ENCODE measurements at regions not wholly inside any gene's neighbourhood (a gene's known extent, or its start where the extent isn't known, plus 50 kb on each side); places are given as distances from the start of the nearest gene placed in this dataset.
"Not testable (repeated sequence)": the region's sequence is repeated elsewhere in the genome, so short reads cannot be mapped to it uniquely, and the experiment has no call there.

- H3K4me3 Mint-ChIP-seq, result no peak overlapping the region
- H3K27ac Mint-ChIP-seq, result no peak overlapping the region
- H3K9me3 Mint-ChIP-seq, result peaks cover 18% of the 10 kb centered on the region
- intact Hi-C loops (cut with micrococcal nuclease), result no loop called here
- H3K36me3 Mint-ChIP-seq (ENCODE audit: low read depth), result no peaks in the 10 kb centered on the region
- peaks cover 5% of the 10 kb centered on the region for H3K27me3 Mint-ChIP-seq
- no peak for DNase-seq
- peaks cover 13% of the 10 kb centered on the region for H3K4me1 Mint-ChIP-seq
Observed at GRCh38 chr12:46901464-46902205, 75.8 kb upstream of the SLC38A4 start.

DNA sequence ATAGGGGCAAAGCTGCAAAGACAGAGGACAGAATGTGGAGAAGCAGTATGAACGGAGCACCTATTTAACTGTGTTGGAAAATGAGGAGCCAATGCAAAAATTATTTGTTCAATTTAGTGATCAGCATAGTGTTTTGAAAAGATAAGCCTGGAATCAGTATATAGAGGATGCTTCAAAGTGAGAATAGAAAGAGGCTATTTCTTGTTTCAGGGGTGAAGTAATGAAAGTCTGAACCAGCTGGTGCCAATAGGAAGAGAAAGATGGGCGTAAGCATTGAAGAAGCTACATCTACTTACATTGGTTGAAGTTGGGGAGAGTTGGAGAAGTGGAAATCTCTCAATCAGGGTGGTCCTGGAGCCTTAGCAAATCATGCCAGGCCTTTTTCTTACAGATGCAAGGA is 77.3 kb upstream of the SLC38A4 start:
- DNase-seq, result no peak
- Mint-ChIP-seq H3K36me3 (ENCODE audit: low read depth) (no peaks in the 10 kb centered on the region), H3K4me1 (peaks cover 9% of the 10 kb centered on the region), H3K27me3 (peaks cover 5% of the 10 kb centered on the region), H3K4me3 (no peak overlapping the region), H3K9me3 (peaks cover 5% of the 10 kb centered on the region), H3K27ac (no peak overlapping the region)
- intact Hi-C loops (cut with micrococcal nuclease), result no loop called here

DNA sequence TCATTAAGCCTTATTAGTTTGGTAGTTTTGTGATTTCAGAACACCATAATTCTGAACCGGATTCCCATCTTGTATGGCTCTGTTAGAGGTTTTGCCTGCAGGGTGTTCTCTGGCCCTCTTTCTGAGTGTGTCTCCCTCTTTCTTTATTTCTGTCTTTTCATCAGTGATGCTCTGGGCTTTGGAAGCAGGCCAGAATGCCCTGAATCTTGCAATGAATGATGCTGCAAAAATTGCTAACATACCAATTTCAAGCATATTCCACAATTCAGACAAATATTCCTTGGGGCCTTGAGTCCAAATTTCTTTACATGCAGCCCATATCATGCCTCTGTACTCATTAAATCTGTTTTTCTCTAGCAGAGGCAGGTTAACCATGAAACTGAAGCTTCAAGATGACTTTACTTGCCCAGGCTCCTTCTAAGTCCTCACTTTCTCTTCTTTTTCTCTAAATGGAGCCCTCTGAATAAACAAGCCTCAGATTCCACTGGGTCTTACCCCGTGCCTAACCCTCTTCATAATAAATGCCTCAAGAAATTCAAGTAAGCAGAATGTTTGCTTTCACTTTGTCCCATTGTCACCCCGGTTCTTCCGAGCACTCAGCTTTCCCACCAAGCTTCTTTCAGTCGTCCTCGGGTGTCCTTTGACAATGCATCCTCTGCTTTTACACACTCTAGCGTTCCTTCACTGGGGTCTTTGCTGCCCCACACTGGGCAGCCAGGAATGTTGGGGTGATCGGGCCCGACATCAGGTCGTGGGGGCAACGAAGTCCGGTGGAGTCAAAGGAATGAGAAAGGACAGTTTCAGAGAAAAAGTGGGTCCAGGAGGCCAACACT is 78.8 kb upstream of the SLC38A4 start:
- no peak overlapping the region for H3K4me3 Mint-ChIP-seq
- H3K36me3 Mint-ChIP-seq (ENCODE audit: low read depth), result no peaks in the 10 kb centered on the region
- H3K9me3 Mint-ChIP-seq, result peaks cover 5% of the 10 kb centered on the region
- H3K4me1 Mint-ChIP-seq, result peaks cover 3% of the 10 kb centered on the region
- no peak for DNase-seq
- no peak overlapping the region for H3K27ac Mint-ChIP-seq
- intact Hi-C loops (cut with micrococcal nuclease), result no loop called here
- peaks cover 5% of the 10 kb centered on the region for H3K27me3 Mint-ChIP-seq

GRCh38 chr12:46905239-46905627 is 79.4 kb upstream of the SLC38A4 start:
- H3K4me1 Mint-ChIP-seq; H3K4me3 Mint-ChIP-seq; H3K36me3 Mint-ChIP-seq (ENCODE audit: low read depth); H3K9me3 Mint-ChIP-seq; intact Hi-C loops (cut with micrococcal nuclease); H3K27ac Mint-ChIP-seq; DNase-seq; H3K27me3 Mint-ChIP-seq: not testable (repeated sequence)

- Mint-ChIP-seq H3K27me3 (peaks cover 17% of the 10 kb centered on the region), H3K9me3 (peaks cover 18% of the 10 kb centered on the region), H3K4me1 (no peaks in the 10 kb centered on the region), H3K27ac (no peak overlapping the region), H3K4me3 (no peak overlapping the region), H3K36me3 (ENCODE audit: low read depth) (no peaks in the 10 kb centered on the region)
- intact Hi-C loops (cut with micrococcal nuclease), result no loop called here
- no peak for DNase-seq
Observed at GRCh38 chr12:46907791-46908190, 82.0 kb upstream of the SLC38A4 start.

GRCh38 chr12:46908236-46908935 is 82.6 kb upstream of the SLC38A4 start:
- no peaks in the 10 kb centered on the region for H3K4me1 Mint-ChIP-seq
- no peaks in the 10 kb centered on the region for H3K36me3 Mint-ChIP-seq (ENCODE audit: low read depth)
- H3K9me3 Mint-ChIP-seq, result peaks cover 18% of the 10 kb centered on the region
- H3K27me3 Mint-ChIP-seq, result peaks cover 17% of the 10 kb centered on the region
- no peak for DNase-seq
- intact Hi-C loops (cut with micrococcal nuclease), result no loop called here
- no peak overlapping the region for H3K27ac Mint-ChIP-seq
- no peak overlapping the region for H3K4me3 Mint-ChIP-seq

- Mint-ChIP-seq H3K9me3 (peaks cover 18% of the 10 kb centered on the region), H3K4me3 (no peak overlapping the region), H3K27me3 (peaks cover 20% of the 10 kb centered on the region), H3K36me3 (ENCODE audit: low read depth) (no peaks in the 10 kb centered on the region), H3K27ac (no peak overlapping the region), H3K4me1 (no peaks in the 10 kb centered on the region)
- intact Hi-C loops (cut with micrococcal nuclease), result no loop called here
- no peak for DNase-seq
Observed at GRCh38 chr12:46908936-46909635, 83.3 kb upstream of the SLC38A4 start.

- peaks cover 18% of the 10 kb centered on the region for H3K9me3 Mint-ChIP-seq
- no peak for DNase-seq
- intact Hi-C loops (cut with micrococcal nuclease), result no loop called here
Observed at GRCh38 chr12:46910830-46911229, 85.0 kb upstream of the SLC38A4 start.

DNA sequence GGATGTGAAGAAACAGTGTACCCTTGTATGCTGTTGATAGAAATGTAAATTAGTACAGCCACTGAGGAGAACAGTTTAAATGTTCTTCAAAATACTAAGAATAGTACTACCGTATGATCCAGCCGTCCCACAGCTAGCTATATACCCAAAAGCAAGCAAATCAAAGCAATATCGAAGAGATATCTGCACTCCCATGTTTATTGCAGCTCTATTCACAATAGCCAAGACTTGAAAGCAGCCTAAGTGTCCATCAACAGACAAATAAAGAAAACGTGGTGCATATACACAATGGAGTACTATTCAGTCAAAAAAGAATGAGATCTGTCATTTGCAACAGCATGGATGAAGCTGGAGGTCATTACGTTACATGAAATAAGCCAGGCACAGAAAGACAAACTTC is 88.5 kb upstream of the SLC38A4 start:
- Mint-ChIP-seq H3K27ac (no peak overlapping the region), H3K36me3 (ENCODE audit: low read depth) (no peaks in the 10 kb centered on the region), H3K27me3 (peaks cover 19% of the 10 kb centered on the region), H3K4me1 (no peaks in the 10 kb centered on the region), H3K4me3 (no peak overlapping the region), H3K9me3 (peaks cover 18% of the 10 kb centered on the region)
- intact Hi-C loops (cut with micrococcal nuclease), result no loop called here
- DNase-seq, result no peak

More at GRCh38 chr12:46910830-46911229, 85.0 kb upstream of the SLC38A4 start:
- Mint-ChIP-seq H3K4me3 (no peak overlapping the region), H3K27me3 (peaks cover 21% of the 10 kb centered on the region), H3K4me1 (no peaks in the 10 kb centered on the region), H3K36me3 (ENCODE audit: low read depth) (no peaks in the 10 kb centered on the region), H3K27ac (no peak overlapping the region)

DNA sequence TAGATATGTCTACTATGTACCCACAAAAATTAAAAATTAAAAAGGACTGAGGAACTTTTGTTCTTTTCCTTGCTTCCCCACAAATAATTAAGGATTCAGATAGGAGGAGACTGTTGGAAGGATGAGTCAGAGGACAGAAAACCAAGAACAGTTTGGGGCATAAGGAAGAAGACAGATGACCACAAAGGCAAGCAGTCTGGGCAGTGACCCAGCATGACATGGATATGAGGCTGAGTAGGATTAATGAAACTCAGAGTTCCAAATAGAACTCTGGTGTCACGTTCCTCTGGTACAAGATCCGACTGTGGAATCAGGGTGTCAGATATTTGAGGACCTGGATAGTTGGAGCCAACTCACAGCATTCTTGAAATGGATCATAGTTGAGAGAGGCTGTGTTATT is 89.3 kb upstream of the SLC38A4 start:
- intact Hi-C loops (cut with micrococcal nuclease), result no loop called here
- no peak for DNase-seq
- H3K27ac Mint-ChIP-seq, result no peak overlapping the region
- peaks cover 19% of the 10 kb centered on the region for H3K27me3 Mint-ChIP-seq
- no peak overlapping the region for H3K4me3 Mint-ChIP-seq
- peaks cover 18% of the 10 kb centered on the region for H3K9me3 Mint-ChIP-seq
- H3K4me1 Mint-ChIP-seq, result no peaks in the 10 kb centered on the region
- H3K36me3 Mint-ChIP-seq (ENCODE audit: low read depth), result no peaks in the 10 kb centered on the region

GRCh38 chr12:46915836-46916235 is 90.0 kb upstream of the SLC38A4 start:
- Mint-ChIP-seq H3K27me3 (peaks cover 17% of the 10 kb centered on the region), H3K4me3 (no peak overlapping the region), H3K27ac (no peak overlapping the region), H3K4me1 (no peaks in the 10 kb centered on the region), H3K36me3 (ENCODE audit: low read depth) (no peaks in the 10 kb centered on the region), H3K9me3 (peaks cover 14% of the 10 kb centered on the region)
- DNase-seq, result no peak
- intact Hi-C loops (cut with micrococcal nuclease), result no loop called here

DNA sequence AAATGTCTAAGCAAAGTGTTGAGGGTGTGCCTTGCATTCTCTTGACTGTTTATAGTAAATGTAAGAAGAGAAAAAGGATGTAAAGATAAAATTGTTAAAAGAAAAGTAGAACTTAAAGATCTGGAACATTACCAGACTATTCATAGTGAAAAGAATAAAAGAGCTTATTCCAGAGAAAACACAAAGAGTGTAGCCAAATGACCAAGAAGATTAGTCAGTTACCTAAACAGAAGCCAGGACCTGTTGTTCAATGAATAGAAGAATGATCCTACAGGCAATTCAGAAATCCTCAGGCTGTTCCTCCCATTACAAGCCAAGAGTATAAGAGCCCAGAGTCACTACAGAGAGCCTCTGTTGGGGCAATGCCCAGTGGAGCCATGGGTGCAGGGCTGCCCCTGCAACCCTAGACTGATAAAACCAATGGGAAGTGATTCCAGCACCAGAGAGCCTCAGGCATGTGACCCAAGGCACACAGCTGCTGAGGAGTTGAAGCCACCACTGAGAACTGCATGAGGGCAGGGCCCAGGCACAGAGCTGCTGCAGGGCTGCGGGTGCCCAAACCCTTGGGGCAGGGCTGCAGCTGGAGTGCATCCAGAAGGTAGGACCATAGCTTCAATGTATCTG is 91.1 kb upstream of the SLC38A4 start:
- peaks cover 9% of the 10 kb centered on the region for H3K27me3 Mint-ChIP-seq
- no peak overlapping the region for H3K4me3 Mint-ChIP-seq
- peaks cover 7% of the 10 kb centered on the region for H3K9me3 Mint-ChIP-seq
- H3K36me3 Mint-ChIP-seq (ENCODE audit: low read depth), result no peaks in the 10 kb centered on the region
- intact Hi-C loops (cut with micrococcal nuclease), result no loop called here
- H3K27ac Mint-ChIP-seq, result no peak overlapping the region
- no peak for DNase-seq
- H3K4me1 Mint-ChIP-seq, result no peaks in the 10 kb centered on the region

DNA sequence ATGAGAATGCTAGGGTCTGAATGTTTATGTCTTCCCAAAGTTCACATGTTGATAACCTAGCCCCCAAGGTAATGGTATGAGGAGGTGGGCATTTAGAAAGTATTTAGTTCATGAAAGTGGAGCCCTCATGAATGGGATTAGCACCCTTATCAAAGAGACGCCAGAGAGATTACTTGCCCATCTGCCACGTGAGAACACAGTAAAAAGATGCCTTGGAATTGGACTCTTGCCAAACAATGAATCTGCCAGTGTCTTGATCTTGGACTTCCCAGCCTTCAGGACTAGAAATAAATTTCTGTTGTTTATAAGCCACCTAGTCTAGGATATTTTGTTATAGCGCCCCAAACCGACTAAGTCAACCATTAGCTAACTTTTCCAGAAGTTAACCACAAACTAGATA is 92.0 kb upstream of the SLC38A4 start:
- Mint-ChIP-seq H3K9me3 (no peaks in the 10 kb centered on the region), H3K36me3 (ENCODE audit: low read depth) (no peaks in the 10 kb centered on the region), H3K27me3 (peaks cover 4% of the 10 kb centered on the region), H3K4me1 (no peaks in the 10 kb centered on the region), H3K27ac (no peak overlapping the region), H3K4me3 (no peak overlapping the region)
- intact Hi-C loops (cut with micrococcal nuclease), result no loop called here
- DNase-seq, result no peak

Data from activated CD4-positive, alpha-beta T cell treated with anti-CD3 and anti-CD28 coated beads, Interleukin-2, amount 10 ng/mL, durations not matched to agents 24 days and 14 days (primary cell).